DND-41 (cell line): ENCODE measurements at regions not wholly inside any gene's neighbourhood (a gene's known extent, or its start where the extent isn't known, plus 50 kb on each side); places are given as distances from the start of the nearest gene placed in this dataset.

Experiments used
- CTCF ChIP-seq: IDR thresholded peaks from 2 replicates; pipeline ENCODE4 v1.5.1; 2012; ENCODE audit warnings: borderline replicate concordance, low read length, moderate library complexity, mild to moderate bottlenecking; ENCODE audit not compliant: poor library complexity, severe bottlenecking; ENCODE audit errors: extremely low read depth
- EZH2 ChIP-seq: IDR thresholded peaks from 3 replicates; pipeline ENCODE4 v1.6.1; 2012; ENCODE audit warnings: borderline replicate concordance, low read depth, mild to moderate bottlenecking, moderate library complexity, low read length, inconsistent platforms; ENCODE audit not compliant: severe bottlenecking

- TF ChIP-seq CTCF (no peak), EZH2 (no peak)
Observed at GRCh38 chr2:212649646-212650045, 111.0 kb upstream of the ERBB4 start.
